Medulla oblongata (tissue), 1 donor: ENCODE measurements at regions not wholly inside any gene's neighbourhood (a gene's known extent, or its start where the extent isn't known, plus 50 kb on each side); places are given as distances from the start of the nearest gene placed in this dataset.
"Not testable (repeated sequence)": the region's sequence is repeated elsewhere in the genome, so short reads cannot be mapped to it uniquely, and the experiment has no call there.

ENCODE experiments used
- DNase-seq: peaks from one replicate; pipeline ENCODE4 v3.0.0-alpha.2; 2015; ENCODE audit errors: extremely low spot score

- DNase-seq: no peak
Measured at GRCh38 chr1:207243442-207244408, 77.8 kb upstream of the CD55 start.

GRCh38 chr1:207244409-207244801 lies 77.1 kb upstream of the CD55 start:
- no peak for DNase-seq

- DNase-seq: no peak
Measured at GRCh38 chr1:207245124-207245523, 76.4 kb upstream of the CD55 start.

GRCh38 chr1:207248544-207249198 lies 72.8 kb upstream of the CD55 start:
- peak; percentile 16 for DNase-seq

- DNase-seq: no peak
Measured at GRCh38 chr1:207250431-207250830, 71.0 kb upstream of the CD55 start.

- DNase-seq: no peak
Measured at GRCh38 chr1:207251066-207251465, 70.4 kb upstream of the CD55 start.

GRCh38 chr1:207256869-207257268 lies 64.6 kb upstream of the CD55 start:
- DNase-seq: no peak

- no peak for DNase-seq
Measured at GRCh38 chr1:207259391-207259790, 62.1 kb upstream of the CD55 start.

GRCh38 chr1:207261971-207262370 lies 59.5 kb upstream of the CD55 start:
- DNase-seq: no peak

GRCh38 chr1:207262891-207263290 lies 58.6 kb upstream of the CD55 start:
- not testable (repeated sequence) for DNase-seq

GRCh38 chr1:207264663-207265252 lies 56.7 kb upstream of the CD55 start:
- DNase-seq: no peak

- no peak for DNase-seq
Measured at GRCh38 chr1:207268337-207268736, 53.1 kb upstream of the CD55 start.

GRCh38 chr1:207268753-207269511 lies 52.5 kb upstream of the CD55 start:
- no peak for DNase-seq
